ENCODE measurements at regions not wholly inside any gene's neighbourhood (a gene's known extent, or its start where the extent isn't known, plus 50 kb on each side); places are given as distances from the start of the nearest gene placed in this dataset.

DNA sequence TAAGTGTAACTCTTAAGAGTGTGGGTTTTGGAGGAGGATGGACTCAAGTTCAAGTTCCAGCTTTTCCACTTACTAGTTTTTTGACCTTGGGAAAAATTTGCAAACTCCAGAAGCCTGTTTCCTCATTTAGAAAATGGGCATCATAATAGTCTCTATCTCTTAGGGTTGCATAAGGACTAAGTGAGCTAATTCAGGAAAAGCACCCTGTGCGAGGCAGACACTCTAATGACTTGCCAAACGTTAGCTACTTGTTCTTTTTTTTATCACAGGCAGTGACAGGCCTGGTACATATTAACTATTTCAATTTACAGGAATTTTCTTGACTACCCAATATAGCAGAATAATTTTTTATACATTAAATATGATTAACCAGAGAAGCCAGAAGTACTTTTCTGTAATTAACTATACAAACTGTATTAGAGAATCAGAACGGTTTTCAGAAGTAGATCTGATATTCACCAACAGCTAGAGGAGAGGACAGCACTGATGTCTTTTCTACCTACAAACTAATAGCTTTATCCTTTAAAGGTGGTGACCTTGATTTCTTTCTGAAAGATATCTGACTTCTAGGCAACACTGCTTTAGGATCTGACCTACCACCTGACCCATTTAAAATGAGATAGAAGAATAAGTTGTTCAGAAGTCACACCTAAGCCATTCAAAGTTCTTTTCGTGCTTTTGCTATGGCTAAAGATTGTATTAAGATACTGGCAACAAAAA, 139.6 kb upstream of the HAND2 start:
- DNase-seq (ENCODE audit: low read depth in 1 of 2, low spot score in 2 of 2) = no peak
- H3K9me3 ChIP-seq (ENCODE audit: insufficient read depth in 2 of 2, low read depth in 1 of 2, low read length in 1 of 2) = no peaks in the 10 kb centered on the region
- H3K14ac ChIP-seq (ENCODE audit: insufficient read length) = no peak overlapping the region
- no peaks in the 10 kb centered on the region for H3K79me1 ChIP-seq (ENCODE audit: low read depth, low read length)
- POLR2A ChIA-PET (ENCODE audit: partially characterized antibody) = no interaction called here
- H2BK5ac ChIP-seq (ENCODE audit: low read depth, low read length) = no peak overlapping the region
- H4K5ac ChIP-seq (ENCODE audit: insufficient read length, low read depth, low read length) = no peak overlapping the region
- no peak overlapping the region for H3K27ac ChIP-seq (ENCODE audit: low read depth, low read length)
- H3K4ac ChIP-seq (replicated peaks; ENCODE audit: insufficient read length, low read depth, low read length) = no peak overlapping the region
- 86% methylated on average over 4 of the region's 4 CpGs; no CpG with 5 or more reads in 1 of the 2 experiments for WGBS, 2 experiments (ENCODE audit: extremely low coverage in 1 of 2, insufficient coverage in 1 of 2, insufficient read length in 1 of 2, insufficient replicate concordance in 2 of 2, low coverage in 1 of 2, low lambda C conversion rate in 2 of 2, missing lambda C conversion rate in 1 of 2)
- no peaks in the 10 kb centered on the region for H4K20me1 ChIP-seq (replicated peaks in 1 of 2; ENCODE audit: control insufficient read depth in 1 of 2, insufficient read depth in 2 of 2, low read length in 2 of 2)
- no peak overlapping the region for H4K8ac ChIP-seq (ENCODE audit: extremely low read depth, insufficient read depth, low read length)
- H3K79me2 ChIP-seq (ENCODE audit: control insufficient read depth in 1 of 2, insufficient read depth in 2 of 2, low read length in 2 of 2) = no peaks in the 10 kb centered on the region
- no peaks in the 10 kb centered on the region for H3K23me2 ChIP-seq (ENCODE audit: low read depth, low read length)
- H3K56ac ChIP-seq (replicated peaks; ENCODE audit: insufficient read length, low read depth, low read length) = no peak overlapping the region
- H3K4me2 ChIP-seq (ENCODE audit: insufficient read depth in 1 of 2, low read depth in 2 of 2, low read length in 2 of 2) = no peak overlapping the region
- no peak overlapping the region for H4K91ac ChIP-seq (replicated peaks; ENCODE audit: insufficient read length, low read length)
- H2BK20ac ChIP-seq (ENCODE audit: low read length) = no peak overlapping the region
- no peak overlapping the region for H3K9ac ChIP-seq (replicated peaks in 1 of 4; ENCODE audit: extremely low read depth in 1 of 4, low read depth in 3 of 4, low read length in 3 of 4)
- H3K23ac ChIP-seq (ENCODE audit: insufficient read length) = no peak overlapping the region
- no peak overlapping the region for H2BK12ac ChIP-seq (ENCODE audit: low read depth, low read length)
- H3K27me3 ChIP-seq (replicated peaks in 1 of 4; ENCODE audit: control insufficient read depth in 3 of 4, extremely low read depth in 1 of 4, insufficient read depth in 3 of 4, low read length in 3 of 4) = no peaks in the 10 kb centered on the region
- no peaks in the 10 kb centered on the region for H3K36me3 ChIP-seq (ENCODE audit: control insufficient read depth in 2 of 4, insufficient read depth in 4 of 4, low read length in 3 of 4)
- no peak overlapping the region for H2AK5ac ChIP-seq (ENCODE audit: low read depth, low read length)
- no peak overlapping the region for H3K4me3 ChIP-seq (ENCODE audit: extremely low read depth in 1 of 4, insufficient read depth in 2 of 4, low read depth in 3 of 4, low read length in 4 of 4)
- no peak overlapping the region for H2BK120ac ChIP-seq (replicated peaks; ENCODE audit: low read depth, low read length)
- no peak overlapping the region for H2AFZ ChIP-seq (ENCODE audit: low read length)
- no peaks in the 10 kb centered on the region for H3K4me1 ChIP-seq (replicated peaks in 1 of 4; ENCODE audit: control insufficient read depth in 3 of 4, insufficient read depth in 4 of 4, low read length in 3 of 4)
- H3K18ac ChIP-seq (ENCODE audit: extremely low read depth, low read length) = no peak overlapping the region
- FAIRE-seq = no peak
- CTCF ChIA-PET (ENCODE audit: partially characterized antibody) = interaction anchor here (0.6 to 1.3 kb wide), 3 partner anchors 27 to 1293 kb away, joined by 3 read pairs; no protein-coding TSS in a partner anchor
- no peak overlapping the region for H2BK15ac ChIP-seq (ENCODE audit: low read length)
- TF ChIP-seq PHF8 (conservative IDR thresholded peaks at IDR 0.05; ENCODE audit: low read depth, low read length) (no peak), BACH1 (IDR thresholded peaks at IDR 0.05; ENCODE audit: low read length) (no peak), HDAC6 (IDR thresholded peaks at IDR 0.05; ENCODE audit: low read depth, low read length) (no peak)
